Stimulated activated CD4-positive, alpha-beta T cell treated with anti-CD3 and anti-CD28 coated beads, Interleukin-12 subunit alpha, Interleukin-12 subunit beta, amount 100 ng/mL, for 24 hours (primary cell): ENCODE measurements at regions not wholly inside any gene's neighbourhood (a gene's known extent, or its start where the extent isn't known, plus 50 kb on each side); places are given as distances from the start of the nearest gene placed in this dataset.

Experiments used
- DNase-seq, 2 experiments: peaks; one replicate each; pipeline ENCODE4 v3.0.0-alpha.2; 2020; ENCODE audit warnings: low read depth in 2 of 2

GRCh38 chr9:109945573-109945972 is 165.6 kb downstream of the PALM2AKAP2 start:
- no peak for DNase-seq

- DNase-seq: no peak
Measured at GRCh38 chr9:109948453-109948852, 168.5 kb downstream of the PALM2AKAP2 start.

GRCh38 chr9:109950710-109951443 is 170.9 kb downstream of the PALM2AKAP2 start:
- no peak for DNase-seq

- no peak for DNase-seq
Measured at GRCh38 chr9:109953300-109953699, 173.3 kb downstream of the PALM2AKAP2 start.

- no peak for DNase-seq
Measured at GRCh38 chr9:109953813-109954497, 174.0 kb downstream of the PALM2AKAP2 start.

- DNase-seq: no peak
Measured at GRCh38 chr9:109956717-109957440, 176.9 kb downstream of the PALM2AKAP2 start.

- DNase-seq: no peak
Measured at GRCh38 chr9:109959679-109960078, 179.7 kb downstream of the PALM2AKAP2 start.

- DNase-seq: no peak
Measured at GRCh38 chr9:109961626-109962025, 181.6 kb downstream of the PALM2AKAP2 start.

GRCh38 chr9:109962215-109962614 is 182.2 kb downstream of the PALM2AKAP2 start:
- DNase-seq: no peak

GRCh38 chr9:109963079-109963478 is 183.1 kb downstream of the PALM2AKAP2 start:
- no peak for DNase-seq

- no peak for DNase-seq
Measured at GRCh38 chr9:109966643-109967368, 186.8 kb downstream of the PALM2AKAP2 start.

- DNase-seq: no peak
Measured at GRCh38 chr9:109967651-109968642, 187.9 kb downstream of the PALM2AKAP2 start.

- no peak for DNase-seq
Measured at GRCh38 chr9:109969011-109969410, 189.0 kb downstream of the PALM2AKAP2 start.

GRCh38 chr9:109969573-109970237 is 189.7 kb downstream of the PALM2AKAP2 start:
- no peak for DNase-seq

- DNase-seq: no peak
Measured at GRCh38 chr9:109971226-109971625, 191.2 kb downstream of the PALM2AKAP2 start.

GRCh38 chr9:109972026-109972882 is 192.3 kb downstream of the PALM2AKAP2 start:
- no peak for DNase-seq

GRCh38 chr9:109973336-109973735 is 193.3 kb downstream of the PALM2AKAP2 start:
- DNase-seq: no peak

- peak; percentile 23 to 49 for DNase-seq
Measured at GRCh38 chr9:109974143-109974917, 194.3 kb downstream of the PALM2AKAP2 start.
